ENCODE measurements at regions not wholly inside any gene's neighbourhood (a gene's known extent, or its start where the extent isn't known, plus 50 kb on each side); places are given as distances from the start of the nearest gene placed in this dataset.

GRCh38 chr12:30082381-30082780 is 298.6 kb upstream of the TMTC1 start:
- no peak for DNase-seq
- ATAC-seq (ENCODE audit: low read depth), result no peak
- Histone ChIP-seq H3K4me2 (ENCODE audit: low read depth, low read length) (no peak overlapping the region), H2BK20ac (ENCODE audit: low read depth, low read length) (no peak overlapping the region), H3K4me1 (ENCODE audit: control insufficient read depth, insufficient read depth, low read length) (no peaks in the 10 kb centered on the region), H2AK9ac (replicated peaks; ENCODE audit: low read depth, low read length, poor library complexity) (no peak overlapping the region), H3K36me3 (ENCODE audit: control insufficient read depth, insufficient read depth, low read length) (no peaks in the 10 kb centered on the region), H2AFZ (replicated peaks; ENCODE audit: low read length, poor library complexity) (no peak overlapping the region), H3K27me3 (ENCODE audit: control insufficient read depth, insufficient read depth, low read length) (peaks cover 6% of the 10 kb centered on the region; the same call in 1 of the 2 replicates), H3K56ac (ENCODE audit: extremely low read depth, insufficient read depth, low read length) (no peak overlapping the region), H4K91ac (ENCODE audit: insufficient read depth, low read depth, low read length) (no peak overlapping the region), H4K8ac (ENCODE audit: low read depth in 2 of 2, low read length in 2 of 2) (no peak overlapping the region), H3K9ac (ENCODE audit: low read depth, low read length) (no peak overlapping the region), H3K23ac (ENCODE audit: low read depth, low read length) (no peak overlapping the region), H2BK15ac (ENCODE audit: low read depth, low read length) (no peak overlapping the region), H3K9me1 (ENCODE audit: insufficient read depth, low read length) (no peaks in the 10 kb centered on the region), H3K27ac (ENCODE audit: insufficient read depth, low read length) (no peak overlapping the region), H3K9me3 (ENCODE audit: control insufficient read depth, insufficient read depth, low read length) (no peaks in the 10 kb centered on the region), H2BK120ac (ENCODE audit: low read depth, low read length) (no peak overlapping the region), H2AK5ac (ENCODE audit: low read depth, low read length) (no peak overlapping the region), H3K14ac (replicated peaks; ENCODE audit: low read depth, low read length) (no peak overlapping the region), H4K20me1 (ENCODE audit: insufficient read depth, low read length) (no peaks in the 10 kb centered on the region), H4K5ac (ENCODE audit: low read depth, low read length) (no peak overlapping the region), H3K4me3 (ENCODE audit: insufficient read depth, low read depth, low read length) (no peak overlapping the region), H3K79me1 (ENCODE audit: low read depth in 1 of 2, low read length in 2 of 2) (no peaks in the 10 kb centered on the region), H3K18ac (ENCODE audit: low read depth, low read length) (no peak overlapping the region), H2BK5ac (ENCODE audit: low read depth, low read length, poor library complexity, severe bottlenecking) (no peak overlapping the region), H3K4ac (ENCODE audit: low read depth, low read length) (no peak overlapping the region)
- dilution Hi-C loops (cut with HindIII; ENCODE audit: low sequenced_read_pairs, unreplicated experiment) (no loop called here), intact Hi-C loops (cut with micrococcal nuclease) (no loop called here), in situ Hi-C loops (cut with MboI; ENCODE audit: low sequenced_read_pairs) (no loop called here)
- POLR2A ChIA-PET (ENCODE audit: unreplicated experiment), result no interaction called here
- CTCF ChIA-PET, result no interaction called here
- no CpG with 5 or more reads among the region's 3 CpGs for WGBS, 2 experiments (ENCODE audit: extremely low coverage in 2 of 2, insufficient read length in 1 of 2)
- no peak for TF ChIP-seq FOS (IDR thresholded peaks at IDR 0.05; ENCODE audit: low read depth, low read length)
- no peak for TF ChIP-seq MXI1 (IDR thresholded peaks at IDR 0.05; ENCODE audit: borderline replicate concordance, low read depth, low read length)
- TF ChIP-seq BHLHE40 (IDR thresholded peaks at IDR 0.05; ENCODE audit: low read depth, low read length), result no peak
- no peak for TF ChIP-seq CEBPB (IDR thresholded peaks at IDR 0.05; ENCODE audit: low read depth, low read length)
- no peak for TF ChIP-seq POLR2A (IDR thresholded peaks at IDR 0.05; ENCODE audit: low read depth, low read length)
- TF ChIP-seq USF2 (IDR thresholded peaks at IDR 0.05; ENCODE audit: low read depth, low read length), result no peak
- no peak for TF ChIP-seq CTCF (conservative IDR thresholded peaks at IDR 0.05; ENCODE audit: low read depth, low read length)
- no peak for TF ChIP-seq RFX5 (IDR thresholded peaks at IDR 0.05; ENCODE audit: low read depth, low read length)
- no peak for TF ChIP-seq NFE2L2 (IDR thresholded peaks at IDR 0.05; ENCODE audit: low read depth, low read length)
- no TSS peak for BruUV-seq (replicated peaks)
